ENCODE measurements at regions not wholly inside any gene's neighbourhood (a gene's known extent, or its start where the extent isn't known, plus 50 kb on each side); places are given as distances from the start of the nearest gene placed in this dataset.

DNA sequence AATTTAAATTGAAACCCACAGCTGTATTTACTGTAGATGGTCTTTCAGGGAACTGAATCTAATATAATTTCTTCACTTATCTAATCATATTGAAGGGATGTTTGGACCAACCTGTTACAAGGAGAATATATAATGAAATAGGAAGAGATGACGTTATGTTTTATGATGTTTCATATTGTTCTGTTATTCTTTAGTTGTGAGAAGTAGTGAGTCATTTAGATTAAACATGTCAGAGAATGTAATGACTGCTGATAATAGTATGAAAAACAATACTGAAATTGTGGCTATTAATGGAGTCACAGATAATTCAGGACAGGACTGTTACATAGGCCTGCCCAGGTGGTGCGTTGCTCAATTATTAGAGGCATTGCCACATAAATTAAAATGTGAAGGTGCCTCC lies 1993.4 kb downstream of the EFNA5 start:
- H3K4me2 ChIP-seq (ENCODE audit: insufficient read depth, insufficient read length, low read length), result no peak overlapping the region
- no peaks in the 10 kb centered on the region for H4K20me1 ChIP-seq (ENCODE audit: control insufficient read depth, insufficient read depth, insufficient read length)
- no peak overlapping the region for H2BK15ac ChIP-seq (ENCODE audit: low read depth, low read length)
- Mint-ChIP-seq H3K36me3 (ENCODE audit: insufficient read depth in 1 of 3, low read depth in 3 of 3) (no peaks in the 10 kb centered on the region), H3K9me3 (no peaks in the 10 kb centered on the region; a peak in 1 of 5 replicates), H3K27ac (no peak overlapping the region), H3K27me3 (ENCODE audit: low read depth) (no peaks in the 10 kb centered on the region), H3K4me3 (no peak overlapping the region), H3K4me1 (no peaks in the 10 kb centered on the region; a peak in 1 of 4 replicates)
- WGBS (ENCODE audit: extremely low coverage, insufficient read length, low lambda C conversion rate), result 100% methylated on average over 1 of the region's 2 CpGs
- H3K14ac ChIP-seq (ENCODE audit: insufficient read depth, low read length), result no peak overlapping the region
- H2BK5ac ChIP-seq (ENCODE audit: insufficient read length, low read length), result no peak overlapping the region
- no peak overlapping the region for H2BK12ac ChIP-seq (ENCODE audit: insufficient read length, low read depth, low read length)
- H3K79me2 ChIP-seq (ENCODE audit: insufficient read depth, low read length), result no peaks in the 10 kb centered on the region
- no peak overlapping the region for H2BK120ac ChIP-seq (ENCODE audit: low read depth, low read length, poor library complexity, severe bottlenecking)
- H4K5ac ChIP-seq (ENCODE audit: insufficient read length, low read depth, low read length), result no peak overlapping the region
- no peak overlapping the region for H4K91ac ChIP-seq (ENCODE audit: insufficient read length, low read depth, low read length)
- H2BK20ac ChIP-seq (ENCODE audit: low read depth, low read length, poor library complexity, severe bottlenecking), result no peak overlapping the region
- no peak for DNase-seq
- no peak overlapping the region for H3K9ac ChIP-seq (ENCODE audit: extremely low read depth, insufficient read length, low read length)
- no peaks in the 10 kb centered on the region for H3K79me1 ChIP-seq (ENCODE audit: insufficient read depth, low read depth, low read length, poor library complexity, severe bottlenecking)
- TF ChIP-seq, protein P1, sequence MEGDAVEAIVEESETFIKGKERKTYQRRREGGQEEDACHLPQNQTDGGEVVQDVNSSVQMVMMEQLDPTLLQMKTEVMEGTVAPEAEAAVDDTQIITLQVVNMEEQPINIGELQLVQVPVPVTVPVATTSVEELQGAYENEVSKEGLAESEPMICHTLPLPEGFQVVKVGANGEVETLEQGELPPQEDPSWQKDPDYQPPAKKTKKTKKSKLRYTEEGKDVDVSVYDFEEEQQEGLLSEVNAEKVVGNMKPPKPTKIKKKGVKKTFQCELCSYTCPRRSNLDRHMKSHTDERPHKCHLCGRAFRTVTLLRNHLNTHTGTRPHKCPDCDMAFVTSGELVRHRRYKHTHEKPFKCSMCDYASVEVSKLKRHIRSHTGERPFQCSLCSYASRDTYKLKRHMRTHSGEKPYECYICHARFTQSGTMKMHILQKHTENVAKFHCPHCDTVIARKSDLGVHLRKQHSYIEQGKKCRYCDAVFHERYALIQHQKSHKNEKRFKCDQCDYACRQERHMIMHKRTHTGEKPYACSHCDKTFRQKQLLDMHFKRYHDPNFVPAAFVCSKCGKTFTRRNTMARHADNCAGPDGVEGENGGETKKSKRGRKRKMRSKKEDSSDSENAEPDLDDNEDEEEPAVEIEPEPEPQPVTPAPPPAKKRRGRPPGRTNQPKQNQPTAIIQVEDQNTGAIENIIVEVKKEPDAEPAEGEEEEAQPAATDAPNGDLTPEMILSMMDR (conservative IDR thresholded peaks at IDR 0.05), result no peak
- H3K23ac ChIP-seq (ENCODE audit: insufficient read length, low read depth, low read length), result no peak overlapping the region
- H3K9me3 ChIP-seq (ENCODE audit: control insufficient read depth, low read depth, low read length), result no peaks in the 10 kb centered on the region
- H3K56ac ChIP-seq (ENCODE audit: insufficient read length, low read depth, low read length), result no peak overlapping the region
- H3T11ph ChIP-seq (ENCODE audit: low read length), result no peak overlapping the region
- H3K18ac ChIP-seq (ENCODE audit: insufficient read length, low read depth, low read length), result no peak overlapping the region
- H4K8ac ChIP-seq (replicated peaks; ENCODE audit: insufficient read length, low read depth, low read length), result no peak overlapping the region
- no peak overlapping the region for H2AFZ ChIP-seq (ENCODE audit: low read length)
- H2AK5ac ChIP-seq (ENCODE audit: insufficient read length, low read length), result no peak overlapping the region
- no peaks in the 10 kb centered on the region for H3K4me1 ChIP-seq (ENCODE audit: insufficient read depth, low read length)
- H3K27ac ChIP-seq (ENCODE audit: insufficient read length, low read depth, low read length), result no peak overlapping the region
- no peak overlapping the region for H3K4ac ChIP-seq (ENCODE audit: low read depth, low read length)
- no peaks in the 10 kb centered on the region for H3K27me3 ChIP-seq (ENCODE audit: insufficient read depth, low read length)
- no peaks in the 10 kb centered on the region for H3K23me2 ChIP-seq (ENCODE audit: insufficient read length, low read depth, low read length, poor library complexity, severe bottlenecking)
